Vagina (tissue), 2 donors: ENCODE measurements at regions not wholly inside any gene's neighbourhood (a gene's known extent, or its start where the extent isn't known, plus 50 kb on each side); places are given as distances from the start of the nearest gene placed in this dataset.

ENCODE experiments used
- DNase-seq, 2 donors: peaks; one replicate each; pipeline ENCODE4 v3.0.0-alpha.2; 2017; ENCODE audit errors: extremely low spot score in 2 of 2
- H3K27ac ChIP-seq: fragments of 200-600 bp; sonication (generic); one replicate; pipeline ENCODE4 v1.5.1; 2019
- H3K27me3 ChIP-seq: fragments of 200-600 bp; sonication (generic); one replicate; pipeline ENCODE4 v1.5.1; 2019
- H3K36me3 ChIP-seq, 2 donors: fragments of 200-600 bp; sonication (generic); one replicate each; pipeline ENCODE4 v1.5.1; 2017 to 2019
- H3K4me1 ChIP-seq: fragments of 200-600 bp; sonication (generic); one replicate; pipeline ENCODE4 v1.5.1; 2019
- H3K4me3 ChIP-seq, 2 donors: fragments of 200-600 bp; sonication (generic); 1 replicate in 1 of 2; 2 replicates in 1 of 2; pipeline ENCODE4 v1.5.1; 2016 to 2019
- H3K9me3 ChIP-seq: fragments of 200-600 bp; sonication (generic); one replicate; pipeline ENCODE4 v1.5.1; 2019
- CTCF ChIP-seq, 3 experiments: fragments of 450-650 bp in 2 of 3; fragments of 200-600 bp in 1 of 3; sonication (generic) in 1 of 3; IDR thresholded peaks; one replicate each; pipeline ENCODE4 v1.5.1; 2017 to 2019; ENCODE audit warnings: antibody characterized with exemption in 3 of 3, mild to moderate bottlenecking in 2 of 3, moderate library complexity in 2 of 3
- POLR2A ChIP-seq, 2 donors: fragments of 450-650 bp; IDR thresholded peaks; one replicate each; pipeline ENCODE4 v1.6.1; 2017; ENCODE audit warnings: antibody characterized with exemption in 2 of 2, mild to moderate bottlenecking in 2 of 2, moderate library complexity in 2 of 2
- POLR2AphosphoS5 ChIP-seq, 2 donors: sonication (generic); formaldehyde crosslinking; IDR thresholded peaks; one replicate each; pipeline ENCODE4 v1.9.0; 2017; ENCODE audit warnings: antibody characterized with exemption in 2 of 2, mild to moderate bottlenecking in 2 of 2, low read depth in 1 of 2; ENCODE audit not compliant: insufficient read depth in 1 of 2
- intact Hi-C: fragments of 100-400 bp; cut with DNase I; formaldehyde crosslinking; loops from one replicate; pipeline ENCODE4 v1.15.1; 2023

GRCh38 chr7:26043801-26044200, 108.2 kb upstream of the NFE2L3 start:
- intact Hi-C loops, result no loop called here
- no peak for DNase-seq
- no peaks in the 10 kb centered on the region for H3K36me3 ChIP-seq

GRCh38 chr7:26044320-26044719, 107.7 kb upstream of the NFE2L3 start:
- Histone ChIP-seq H3K27me3 (no peaks in the 10 kb centered on the region), H3K4me1 (no peaks in the 10 kb centered on the region), H3K27ac (no peak overlapping the region), H3K36me3 (no peaks in the 10 kb centered on the region), H3K9me3 (no peaks in the 10 kb centered on the region), H3K4me3 (no peak overlapping the region)
- no peak for TF ChIP-seq POLR2AphosphoS5 (IDR thresholded peaks at IDR 0.05; ENCODE audit: insufficient read depth in 1 of 2, low read depth in 1 of 2)
- TF ChIP-seq POLR2A (IDR thresholded peaks at IDR 0.05), result no peak
- no peak for TF ChIP-seq CTCF (IDR thresholded peaks at IDR 0.05)
- intact Hi-C loops, result no loop called here
- DNase-seq, result peak in 1 of 2 donors; percentile 37

More at GRCh38 chr7:26043801-26044200, 108.2 kb upstream of the NFE2L3 start:
- Histone ChIP-seq H3K27ac (no peak overlapping the region), H3K9me3 (no peaks in the 10 kb centered on the region), H3K4me1 (no peaks in the 10 kb centered on the region), H3K27me3 (no peaks in the 10 kb centered on the region), H3K4me3 (no peak overlapping the region)
- no peak for TF ChIP-seq POLR2A (IDR thresholded peaks at IDR 0.05)
- TF ChIP-seq CTCF (IDR thresholded peaks at IDR 0.05), result no peak
- TF ChIP-seq POLR2AphosphoS5 (IDR thresholded peaks at IDR 0.05; ENCODE audit: insufficient read depth in 1 of 2, low read depth in 1 of 2), result no peak

GRCh38 chr7:26046150-26046549, 105.8 kb upstream of the NFE2L3 start:
- intact Hi-C loops, result loop anchor here (5.0 kb wide), 1 partner anchor 696 kb away; no protein-coding TSS in a partner anchor
- H3K27ac ChIP-seq, result no peak overlapping the region
- no peak for DNase-seq
- no peak overlapping the region for H3K4me3 ChIP-seq
- no peak for TF ChIP-seq POLR2AphosphoS5 (IDR thresholded peaks at IDR 0.05; ENCODE audit: insufficient read depth in 1 of 2, low read depth in 1 of 2)
- no peak for TF ChIP-seq CTCF (IDR thresholded peaks at IDR 0.05)
- TF ChIP-seq POLR2A (IDR thresholded peaks at IDR 0.05), result no peak
- no peaks in the 10 kb centered on the region for H3K4me1 ChIP-seq
- no peaks in the 10 kb centered on the region for H3K27me3 ChIP-seq
- no peaks in the 10 kb centered on the region for H3K9me3 ChIP-seq
- no peaks in the 10 kb centered on the region for H3K36me3 ChIP-seq

GRCh38 chr7:26046878-26047277, 105.1 kb upstream of the NFE2L3 start:
- no peaks in the 10 kb centered on the region for H3K36me3 ChIP-seq
- no peak for DNase-seq
- H3K9me3 ChIP-seq, result no peaks in the 10 kb centered on the region
- no peaks in the 10 kb centered on the region for H3K4me1 ChIP-seq
- TF ChIP-seq POLR2A (IDR thresholded peaks at IDR 0.05), result no peak
- no peak for TF ChIP-seq CTCF (IDR thresholded peaks at IDR 0.05)
- TF ChIP-seq POLR2AphosphoS5 (IDR thresholded peaks at IDR 0.05; ENCODE audit: insufficient read depth in 1 of 2, low read depth in 1 of 2), result no peak
- no peak overlapping the region for H3K27ac ChIP-seq
- H3K4me3 ChIP-seq, result no peak overlapping the region
- H3K27me3 ChIP-seq, result no peaks in the 10 kb centered on the region
- intact Hi-C loops, result loop anchor here (5.0 kb wide), 1 partner anchor 695 kb away; no protein-coding TSS in a partner anchor

- no peak for DNase-seq
- H3K4me1 ChIP-seq, result no peaks in the 10 kb centered on the region
- H3K27me3 ChIP-seq, result no peaks in the 10 kb centered on the region
- no peak overlapping the region for H3K4me3 ChIP-seq
- no peaks in the 10 kb centered on the region for H3K36me3 ChIP-seq
- intact Hi-C loops, result loop anchor here (5.0 kb wide), 1 partner anchor 694 kb away; no protein-coding TSS in a partner anchor
- H3K27ac ChIP-seq, result no peak overlapping the region
- TF ChIP-seq CTCF (IDR thresholded peaks at IDR 0.05), result no peak
- no peak for TF ChIP-seq POLR2A (IDR thresholded peaks at IDR 0.05)
- TF ChIP-seq POLR2AphosphoS5 (IDR thresholded peaks at IDR 0.05; ENCODE audit: insufficient read depth in 1 of 2, low read depth in 1 of 2), result no peak
- no peaks in the 10 kb centered on the region for H3K9me3 ChIP-seq
Measured at GRCh38 chr7:26048663-26049062, 103.3 kb upstream of the NFE2L3 start.
